Activated CD8-positive, alpha-beta T cell treated with anti-CD3 and anti-CD28 coated beads for 36 hours (primary cell): ENCODE measurements at regions not wholly inside any gene's neighbourhood (a gene's known extent, or its start where the extent isn't known, plus 50 kb on each side); places are given as distances from the start of the nearest gene placed in this dataset.
"Not testable (repeated sequence)": the region's sequence is repeated elsewhere in the genome, so short reads cannot be mapped to it uniquely, and the experiment has no call there.

Source experiments
- ATAC-seq: fragments of 200-7000 bp; cut with Tn5 transposase; one replicate; pipeline ENCODE4 v1.10.0; 2021; ENCODE audit warnings: mild to moderate bottlenecking, moderate library complexity
- CTCF ChIA-PET: fragments of 350-600 bp; sonication (Branson Sonifier 250); formaldehyde crosslinking; loops from one replicate; lab custom pipeline; 2021; ENCODE audit warnings: antibody characterized with exemption; lab: Charles Lee
- POLR2A ChIA-PET: fragments of 350-600 bp; sonication (Branson Sonifier 250); formaldehyde crosslinking; loops from one replicate; lab custom pipeline; 2021; ENCODE audit warnings: antibody characterized with exemption; lab: Charles Lee
- DNase-seq: peaks from one replicate; pipeline ENCODE4 v3.0.0-alpha.2; 2020
- H3K27ac Mint-ChIP-seq: one replicate; pipeline ENCODE4 v1.8.0; 2021; ENCODE audit warnings: mild to moderate bottlenecking, mixed read lengths
- H3K27me3 Mint-ChIP-seq: one replicate; pipeline ENCODE4 v1.8.0; 2021; ENCODE audit warnings: mixed read lengths
- H3K36me3 Mint-ChIP-seq: one replicate; pipeline ENCODE4 v1.8.0; 2021; ENCODE audit warnings: low read depth, mixed read lengths
- H3K4me1 Mint-ChIP-seq: one replicate; pipeline ENCODE4 v1.8.0; 2021; ENCODE audit warnings: low read depth, mixed read lengths
- H3K4me3 Mint-ChIP-seq: one replicate; pipeline ENCODE4 v1.8.0; 2021; ENCODE audit warnings: mild to moderate bottlenecking, moderate library complexity, mixed read lengths
- H3K9me3 Mint-ChIP-seq: one replicate; pipeline ENCODE4 v1.8.0; 2021; ENCODE audit warnings: mixed read lengths
- intact Hi-C: fragments of 100-400 bp; cut with micrococcal nuclease; formaldehyde crosslinking; loops from one replicate; pipeline ENCODE4 v1.10.0; 2022

- DNase-seq, CTCF ChIA-PET, intact Hi-C loops, H3K27ac Mint-ChIP-seq, POLR2A ChIA-PET, H3K4me1 Mint-ChIP-seq, H3K27me3 Mint-ChIP-seq, H3K4me3 Mint-ChIP-seq, ATAC-seq: not testable (repeated sequence)
- Mint-ChIP-seq H3K36me3 (peaks cover 32% of the 10 kb centered on the region), H3K9me3 (peaks cover 65% of the 10 kb centered on the region)
Observed at GRCh38 chr16:34096911-34097310, 637.5 kb downstream of the TP53TG3F start.

- intact Hi-C loops, CTCF ChIA-PET, ATAC-seq, H3K27ac Mint-ChIP-seq, POLR2A ChIA-PET, DNase-seq, H3K27me3 Mint-ChIP-seq, H3K4me1 Mint-ChIP-seq, H3K4me3 Mint-ChIP-seq: not testable (repeated sequence)
- H3K9me3 Mint-ChIP-seq, result peaks cover 61% of the 10 kb centered on the region
- H3K36me3 Mint-ChIP-seq, result peaks cover 31% of the 10 kb centered on the region
Observed at GRCh38 chr16:34097326-34097725, 637.9 kb downstream of the TP53TG3F start.

- H3K4me3 Mint-ChIP-seq, intact Hi-C loops, POLR2A ChIA-PET, H3K27ac Mint-ChIP-seq, DNase-seq, ATAC-seq, H3K27me3 Mint-ChIP-seq, H3K4me1 Mint-ChIP-seq, CTCF ChIA-PET: not testable (repeated sequence)
- Mint-ChIP-seq H3K9me3 (peaks cover 55% of the 10 kb centered on the region), H3K36me3 (peaks cover 30% of the 10 kb centered on the region)
Observed at GRCh38 chr16:34098033-34098432, 638.6 kb downstream of the TP53TG3F start.

GRCh38 chr16:34099028-34099427 is 639.6 kb downstream of the TP53TG3F start:
- Mint-ChIP-seq H3K9me3 (peaks cover 51% of the 10 kb centered on the region), H3K36me3 (peaks cover 28% of the 10 kb centered on the region)
- ATAC-seq, H3K4me3 Mint-ChIP-seq, H3K27me3 Mint-ChIP-seq, CTCF ChIA-PET, H3K27ac Mint-ChIP-seq, intact Hi-C loops, POLR2A ChIA-PET, DNase-seq, H3K4me1 Mint-ChIP-seq: not testable (repeated sequence)
